HepG2 (cell line): ENCODE measurements at regions not wholly inside any gene's neighbourhood (a gene's known extent, or its start where the extent isn't known, plus 50 kb on each side); places are given as distances from the start of the nearest gene placed in this dataset.

Source experiments
- BCL6 ChIP-seq: IDR thresholded peaks from 2 replicates; pipeline ENCODE4 v1.6.1; 2016; ENCODE audit warnings: missing genetic modification reagents, missing compliant biosample characterization
- CTCF ChIP-seq: sonication (generic); formaldehyde crosslinking; IDR thresholded peaks from 2 replicates; pipeline ENCODE4 v1.5.0; 2020; ENCODE audit warnings: mild to moderate bottlenecking, missing genetic modification reagents, moderate library complexity
- DZIP1 ChIP-seq: sonication (generic); formaldehyde crosslinking; IDR thresholded peaks from 2 replicates; pipeline ENCODE4 v1.5.0; 2020; ENCODE audit warnings: mild to moderate bottlenecking, missing genetic modification reagents
- FOXP1 ChIP-seq, 2 experiments: fragments of 450-650 bp in 1 of 2; IDR thresholded peaks; 2 replicates each; pipeline ENCODE4 v1.6.1; 2017 to 2018; ENCODE audit warnings: antibody characterized with exemption in 1 of 2
- GTF3A ChIP-seq: sonication (generic); formaldehyde crosslinking; conservative IDR thresholded peaks from 2 replicates; pipeline ENCODE4 v1.4.0; 2020; ENCODE audit warnings: mild to moderate bottlenecking, missing genetic modification reagents
- HDAC6 ChIP-seq: fragments of 200-600 bp; sonication (generic); IDR thresholded peaks from 2 replicates; pipeline ENCODE4 v1.7.0; 2017; ENCODE audit warnings: mild to moderate bottlenecking, antibody characterized with exemption, low read length, low read depth
- KAT7 ChIP-seq: IDR thresholded peaks from 2 replicates; pipeline ENCODE4 v1.6.1; 2018; ENCODE audit warnings: borderline replicate concordance, missing compliant biosample characterization
- MYNN ChIP-seq: sonication (generic); formaldehyde crosslinking; IDR thresholded peaks from 2 replicates; pipeline ENCODE4 v1.4.0; 2020; ENCODE audit warnings: mild to moderate bottlenecking, low read depth, missing genetic modification reagents
- RARA ChIP-seq: IDR thresholded peaks from 2 replicates; pipeline ENCODE4 v1.6.1; 2016; ENCODE audit warnings: missing genetic modification reagents, missing compliant biosample characterization
- SNAPC4 ChIP-seq: sonication (generic); formaldehyde crosslinking; IDR thresholded peaks from 2 replicates; pipeline ENCODE4 v1.4.0; 2020; ENCODE audit warnings: mild to moderate bottlenecking, missing genetic modification reagents
- ZNF777 ChIP-seq: sonication (generic); formaldehyde crosslinking; IDR thresholded peaks from 2 replicates; pipeline ENCODE4 v1.4.0; 2020; ENCODE audit warnings: missing genetic modification reagents

- TF ChIP-seq HDAC6 (no peak), KAT7 (CRISPR knock-in tag) (no peak), SNAPC4 (no peak), GTF3A (no peak), BCL6 (CRISPR knock-in tag) (no peak), DZIP1 (CRISPR knock-in tag) (no peak), CTCF (CRISPR knock-in tag) (no peak), FOXP1 (IDR thresholded peaks at IDR 0.05) (no peak), FOXP1 (CRISPR knock-in tag; IDR thresholded peaks at IDR 0.05) (no peak), RARA (no peak), ZNF777 (CRISPR knock-in tag) (no peak), MYNN (CRISPR knock-in tag) (no peak)
Observed at GRCh38 chr1:208456487-208456886, 212.3 kb upstream of the PLXNA2 start.
